GM12873 (cell line): ENCODE measurements at regions not wholly inside any gene's neighbourhood (a gene's known extent, or its start where the extent isn't known, plus 50 kb on each side); places are given as distances from the start of the nearest gene placed in this dataset.

Experiments
- TF ChIP-seq, protein P1 (sequence below): IDR thresholded peaks from 2 replicates; pipeline ENCODE4 v1.5.1; 2012; ENCODE audit warnings: low read depth, mild to moderate bottlenecking, moderate library complexity, low read length, control low read depth; ENCODE audit not compliant: insufficient read depth; ENCODE audit errors: missing control alignments

DNA sequence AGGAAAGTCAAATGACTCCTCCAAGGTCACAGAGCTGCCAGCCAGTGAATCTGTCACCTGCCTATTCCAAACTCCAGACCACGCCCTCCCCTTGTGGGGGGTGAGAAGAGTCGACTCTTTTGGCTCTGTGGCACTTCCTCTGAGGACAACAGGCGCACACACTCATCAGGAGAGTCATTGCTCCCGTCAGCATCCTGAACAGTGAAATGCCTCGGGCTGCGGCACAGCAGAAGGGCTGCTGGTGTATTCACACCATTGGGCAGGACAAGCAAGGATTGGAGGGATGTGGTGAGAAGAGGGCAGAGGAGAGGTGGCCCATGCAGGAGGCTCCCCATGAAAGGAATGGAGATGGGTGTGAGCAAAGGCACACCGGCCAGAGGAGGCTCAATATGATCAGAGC lies 239.0 kb downstream of the TOMM20 start:
- TF ChIP-seq, protein P1, sequence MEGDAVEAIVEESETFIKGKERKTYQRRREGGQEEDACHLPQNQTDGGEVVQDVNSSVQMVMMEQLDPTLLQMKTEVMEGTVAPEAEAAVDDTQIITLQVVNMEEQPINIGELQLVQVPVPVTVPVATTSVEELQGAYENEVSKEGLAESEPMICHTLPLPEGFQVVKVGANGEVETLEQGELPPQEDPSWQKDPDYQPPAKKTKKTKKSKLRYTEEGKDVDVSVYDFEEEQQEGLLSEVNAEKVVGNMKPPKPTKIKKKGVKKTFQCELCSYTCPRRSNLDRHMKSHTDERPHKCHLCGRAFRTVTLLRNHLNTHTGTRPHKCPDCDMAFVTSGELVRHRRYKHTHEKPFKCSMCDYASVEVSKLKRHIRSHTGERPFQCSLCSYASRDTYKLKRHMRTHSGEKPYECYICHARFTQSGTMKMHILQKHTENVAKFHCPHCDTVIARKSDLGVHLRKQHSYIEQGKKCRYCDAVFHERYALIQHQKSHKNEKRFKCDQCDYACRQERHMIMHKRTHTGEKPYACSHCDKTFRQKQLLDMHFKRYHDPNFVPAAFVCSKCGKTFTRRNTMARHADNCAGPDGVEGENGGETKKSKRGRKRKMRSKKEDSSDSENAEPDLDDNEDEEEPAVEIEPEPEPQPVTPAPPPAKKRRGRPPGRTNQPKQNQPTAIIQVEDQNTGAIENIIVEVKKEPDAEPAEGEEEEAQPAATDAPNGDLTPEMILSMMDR: no peak

DNA sequence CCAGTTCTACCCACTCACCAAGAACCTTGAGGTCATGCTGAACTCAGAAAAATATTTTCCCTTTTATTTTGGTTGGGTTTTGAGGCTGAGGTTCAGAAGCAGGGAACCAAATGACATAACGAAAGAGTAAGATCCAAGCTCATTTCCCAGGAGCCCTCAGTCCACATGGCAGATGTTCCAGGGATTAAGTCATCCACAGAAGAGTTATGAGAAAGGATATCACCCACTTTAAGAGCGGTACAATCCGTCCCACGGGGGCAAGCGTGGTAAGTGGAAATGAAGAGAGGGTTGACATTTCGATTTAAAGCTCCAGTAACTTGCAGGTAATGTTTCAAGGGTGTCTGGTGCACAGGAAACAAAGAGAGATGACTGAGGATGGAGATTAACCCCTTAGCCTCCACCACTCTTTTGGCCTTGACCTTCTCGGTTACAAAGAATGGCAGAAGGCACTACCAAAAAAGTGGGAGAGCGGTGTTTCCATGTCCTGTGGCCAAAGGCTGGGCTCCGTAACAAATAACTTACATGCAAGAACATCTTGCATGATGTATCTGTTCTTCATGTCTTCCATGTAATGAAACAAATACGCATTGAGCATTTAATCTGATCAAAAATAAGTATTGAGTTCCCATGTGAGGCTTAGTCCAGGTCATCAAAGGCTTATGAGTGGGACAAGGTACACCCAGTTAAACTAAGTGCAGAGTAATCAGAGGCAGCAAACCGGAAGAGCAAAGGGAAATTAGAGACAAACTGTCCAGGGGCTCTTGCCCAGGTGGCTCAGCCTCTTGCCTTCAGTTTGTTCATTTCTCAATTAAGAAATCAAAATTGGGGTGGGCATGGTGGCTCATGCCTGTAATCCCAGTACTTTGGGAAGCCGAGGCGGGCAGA lies 241.4 kb downstream of the TOMM20 start:
- TF ChIP-seq, protein P1: no peak

DNA sequence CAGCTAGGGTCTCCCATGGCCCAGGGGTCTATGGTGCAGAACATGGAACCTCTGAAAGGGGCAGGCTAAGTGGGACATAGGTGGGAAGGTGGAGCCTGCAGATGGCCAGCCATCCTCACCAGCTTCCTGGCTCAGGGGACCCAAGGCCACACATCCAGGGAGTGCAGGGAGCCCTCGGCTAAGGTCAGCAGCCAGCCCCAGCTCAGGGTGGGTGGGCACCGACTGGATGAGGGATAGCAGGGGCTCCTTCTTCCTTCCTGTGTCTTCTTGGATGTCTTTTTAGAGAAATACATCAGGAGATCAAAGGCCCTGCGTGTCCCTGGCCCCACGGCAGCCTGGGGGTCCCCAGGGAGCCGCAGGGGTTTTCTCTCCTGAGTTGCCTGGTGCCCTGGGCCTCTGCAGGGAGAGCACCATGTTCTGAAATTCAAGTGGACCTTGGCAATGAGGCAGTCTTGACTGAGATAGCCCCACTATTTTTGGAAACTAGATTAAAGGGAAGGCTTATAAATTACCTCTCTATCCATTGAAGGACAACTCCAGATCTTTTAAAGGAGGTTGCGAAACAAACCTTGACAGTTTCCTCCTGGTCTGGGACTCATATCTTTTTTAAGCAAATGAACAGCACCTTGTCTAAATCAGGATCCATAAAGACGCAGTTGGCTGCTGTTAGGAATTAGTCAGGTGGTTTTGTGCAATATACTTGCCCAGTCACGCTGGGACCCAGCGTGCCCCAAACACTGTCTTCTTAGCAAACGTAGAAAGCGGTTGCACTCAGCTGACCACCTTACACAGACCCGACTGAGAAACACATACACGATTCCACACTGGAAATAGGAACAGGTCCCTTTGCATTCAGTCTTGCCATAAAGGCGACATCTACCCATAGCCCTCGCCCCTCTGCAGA lies 242.3 kb downstream of the TOMM20 start:
- TF ChIP-seq, protein P1: no peak

DNA sequence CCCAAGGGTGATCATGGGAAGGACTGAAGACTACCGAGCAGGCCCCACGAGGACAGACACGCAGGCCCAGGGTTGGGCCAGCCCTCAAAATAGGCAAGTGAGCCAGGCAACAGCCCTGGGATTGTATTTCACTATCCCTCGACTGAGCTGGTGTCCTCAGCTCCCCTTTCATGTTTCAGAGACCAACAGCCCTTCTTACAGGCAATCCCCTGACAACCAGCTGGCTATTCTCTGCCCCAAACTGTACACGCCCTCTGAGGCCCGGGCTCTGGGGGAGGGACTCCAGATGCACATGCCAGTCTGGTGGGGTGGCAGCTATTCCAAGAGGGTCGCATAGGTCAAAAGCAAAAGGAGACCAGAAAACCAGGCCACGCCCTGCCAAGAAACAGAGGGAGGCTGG lies 243.0 kb downstream of the TOMM20 start:
- TF ChIP-seq, protein P1: no peak

DNA sequence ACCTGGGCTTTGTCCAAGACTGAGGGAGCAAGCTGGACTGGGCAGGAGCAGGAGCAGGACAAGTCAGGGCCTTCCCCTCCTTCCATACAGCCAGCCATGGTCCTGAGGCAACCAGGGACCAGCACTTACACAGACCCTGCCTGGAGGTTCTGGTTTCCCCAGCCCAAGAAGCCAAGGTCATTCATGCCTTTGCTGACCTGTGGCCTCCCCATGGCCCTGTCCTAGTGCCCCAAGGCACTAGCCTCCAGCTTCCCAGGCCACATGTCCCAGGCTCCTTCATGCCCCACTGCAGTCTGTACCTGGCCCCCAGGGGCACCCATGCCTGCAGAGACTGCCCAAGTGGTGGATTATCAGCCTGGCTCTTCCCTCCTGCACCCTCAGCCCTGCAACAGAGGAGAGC lies 243.9 kb downstream of the TOMM20 start:
- TF ChIP-seq, protein P1: no peak

DNA sequence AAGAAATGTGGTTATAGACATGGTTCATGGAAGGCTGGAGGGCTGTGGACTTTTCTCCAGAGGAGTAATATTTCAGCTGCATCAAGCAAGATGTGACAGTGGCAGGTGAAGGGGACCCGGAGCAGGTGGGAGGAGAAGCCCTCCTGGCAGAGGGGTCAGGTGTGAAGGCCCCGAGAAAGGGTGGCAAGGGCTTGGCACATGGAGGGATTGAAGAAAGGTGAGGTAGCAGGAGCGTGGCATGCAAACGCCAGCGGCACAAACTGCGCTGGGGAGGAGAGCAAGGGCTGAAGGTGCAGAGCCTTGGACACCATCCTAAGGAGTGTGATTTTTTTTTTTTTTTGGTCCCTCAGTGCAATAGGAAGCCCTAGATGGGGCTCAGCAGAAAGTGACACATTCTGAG lies 244.6 kb downstream of the TOMM20 start:
- TF ChIP-seq, protein P1: no peak

DNA sequence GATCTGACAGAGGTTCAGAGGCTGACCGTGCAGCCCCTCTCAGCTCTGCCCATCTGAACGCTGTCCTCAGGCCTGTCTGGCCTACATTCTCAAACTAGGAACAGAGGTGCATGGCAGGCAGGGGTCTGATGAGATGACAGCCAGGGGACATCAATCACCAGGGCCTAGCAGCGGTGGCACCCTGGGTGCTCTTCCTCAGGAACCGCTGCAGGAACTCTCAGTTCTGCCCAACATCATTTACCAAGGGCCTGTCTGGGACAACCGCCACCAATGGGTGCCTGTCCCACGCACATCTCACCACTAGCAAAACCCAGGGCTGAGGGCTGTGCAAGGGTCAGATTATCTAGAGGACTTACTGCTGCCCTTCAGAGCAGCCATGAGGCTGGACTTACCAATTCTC lies 245.7 kb downstream of the TOMM20 start:
- TF ChIP-seq, protein P1: no peak
